ENCODE measurements at regions not wholly inside any gene's neighbourhood (a gene's known extent, or its start where the extent isn't known, plus 50 kb on each side); places are given as distances from the start of the nearest gene placed in this dataset.

DNA sequence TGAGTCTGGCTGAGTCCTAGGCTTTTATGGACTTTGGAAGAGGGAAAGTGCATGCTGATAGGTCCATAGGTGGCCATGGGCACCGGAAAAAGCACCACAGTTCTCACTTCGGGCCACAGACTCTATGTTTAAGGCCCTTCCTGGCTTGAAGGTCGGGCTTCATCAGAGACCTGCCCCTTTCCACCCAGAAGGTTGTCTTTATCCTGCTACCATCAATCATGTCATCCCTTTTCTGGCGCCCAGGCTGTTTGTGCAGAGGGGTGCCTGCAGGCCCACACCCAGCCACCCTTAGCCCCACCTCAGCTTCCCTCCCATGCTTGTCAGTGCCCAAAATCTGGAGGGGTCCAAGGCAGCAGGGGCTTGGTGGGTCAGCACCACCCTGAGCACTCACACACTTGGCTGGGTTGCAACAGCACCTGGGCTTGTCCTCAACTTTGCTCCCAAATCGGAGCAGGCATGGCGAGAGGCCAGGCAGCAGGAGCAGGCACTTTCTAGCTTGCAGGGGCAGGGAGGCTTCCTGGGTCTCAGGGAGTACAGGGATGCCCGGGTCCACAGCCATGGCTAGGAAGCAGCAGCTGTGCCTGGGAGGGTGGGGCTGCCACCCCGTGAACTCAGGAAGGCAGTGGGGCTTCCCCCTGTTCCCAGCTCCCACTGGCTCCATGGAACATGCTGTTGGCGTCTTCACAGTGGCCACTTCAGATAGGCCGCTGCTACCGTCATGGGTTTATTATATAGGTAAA lies 63.8 kb upstream of the TOM1L1 start:
- no peaks in the 10 kb centered on the region for H3K79me2 ChIP-seq (ENCODE audit: low read depth)
- Mint-ChIP-seq H3K9me3 (no peaks in the 10 kb centered on the region), H3K4me1 (peaks cover 7% of the 10 kb centered on the region), H3K27me3 (ENCODE audit: insufficient read depth, low read depth) (no peaks in the 10 kb centered on the region), H3K27ac (no peak overlapping the region), H3K36me3 (no peaks in the 10 kb centered on the region), H3K4me3 (no peak overlapping the region)
- no peak for DNase-seq (ENCODE audit: low spot score)
- H2AFZ ChIP-seq (replicated peaks) = no peak overlapping the region
- H3K36me3 ChIP-seq = no peaks in the 10 kb centered on the region
- H3K9ac ChIP-seq = no peak overlapping the region
- no peaks in the 10 kb centered on the region for H3F3A ChIP-seq (ENCODE audit: low read depth)
- H3K4me2 ChIP-seq = no peak overlapping the region
- H3K4me3 ChIP-seq = no peak overlapping the region
- no peaks in the 10 kb centered on the region for H3K9me3 ChIP-seq (ENCODE audit: low read depth)
- TF ChIP-seq, protein P1, sequence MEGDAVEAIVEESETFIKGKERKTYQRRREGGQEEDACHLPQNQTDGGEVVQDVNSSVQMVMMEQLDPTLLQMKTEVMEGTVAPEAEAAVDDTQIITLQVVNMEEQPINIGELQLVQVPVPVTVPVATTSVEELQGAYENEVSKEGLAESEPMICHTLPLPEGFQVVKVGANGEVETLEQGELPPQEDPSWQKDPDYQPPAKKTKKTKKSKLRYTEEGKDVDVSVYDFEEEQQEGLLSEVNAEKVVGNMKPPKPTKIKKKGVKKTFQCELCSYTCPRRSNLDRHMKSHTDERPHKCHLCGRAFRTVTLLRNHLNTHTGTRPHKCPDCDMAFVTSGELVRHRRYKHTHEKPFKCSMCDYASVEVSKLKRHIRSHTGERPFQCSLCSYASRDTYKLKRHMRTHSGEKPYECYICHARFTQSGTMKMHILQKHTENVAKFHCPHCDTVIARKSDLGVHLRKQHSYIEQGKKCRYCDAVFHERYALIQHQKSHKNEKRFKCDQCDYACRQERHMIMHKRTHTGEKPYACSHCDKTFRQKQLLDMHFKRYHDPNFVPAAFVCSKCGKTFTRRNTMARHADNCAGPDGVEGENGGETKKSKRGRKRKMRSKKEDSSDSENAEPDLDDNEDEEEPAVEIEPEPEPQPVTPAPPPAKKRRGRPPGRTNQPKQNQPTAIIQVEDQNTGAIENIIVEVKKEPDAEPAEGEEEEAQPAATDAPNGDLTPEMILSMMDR (IDR thresholded peaks at IDR 0.05) = no peak
- TF ChIP-seq EZH2phosphoT487 (IDR thresholded peaks at IDR 0.05) (no peak), EZH2 (IDR thresholded peaks at IDR 0.05) (no peak)
- H3K27ac ChIP-seq = no peak overlapping the region
- H3K27me3 ChIP-seq = no peaks in the 10 kb centered on the region
- H3K4me1 ChIP-seq = no peaks in the 10 kb centered on the region
- H4K20me1 ChIP-seq (ENCODE audit: low read depth) = no peaks in the 10 kb centered on the region

DNA sequence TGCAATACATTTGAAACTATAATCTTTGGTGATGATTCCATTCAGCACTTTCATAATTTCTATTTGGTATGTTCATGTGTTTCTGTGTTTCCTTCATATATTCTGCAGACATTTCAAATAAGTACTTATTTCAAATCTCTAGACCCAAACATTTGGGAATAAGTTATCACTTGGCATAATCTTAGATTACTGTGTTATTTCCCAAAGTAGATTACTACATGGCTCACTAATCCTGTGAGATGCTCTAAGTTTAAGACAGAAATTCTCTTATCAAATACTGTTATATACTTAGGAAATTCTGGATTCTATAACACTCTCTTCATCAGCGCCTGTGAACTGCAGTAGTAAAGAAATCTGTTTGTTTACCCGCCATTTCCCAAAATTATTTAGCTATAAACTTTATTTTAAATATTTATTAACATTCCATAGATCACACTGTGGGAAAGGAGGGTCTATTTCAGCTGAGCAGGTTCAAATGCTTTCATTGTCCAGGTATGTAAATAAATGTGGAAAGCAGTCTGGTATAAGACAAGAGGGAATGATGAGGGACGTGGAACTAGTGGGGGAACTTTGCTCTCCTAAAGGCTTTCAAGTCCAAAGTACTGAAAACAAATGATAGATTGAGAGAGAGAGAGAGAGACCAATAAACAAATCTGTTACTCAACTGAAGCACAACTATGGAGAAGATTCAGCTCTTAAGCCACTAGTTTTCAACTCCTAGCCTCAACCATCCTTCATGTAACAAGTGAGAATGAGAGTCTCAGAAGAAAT lies 61.8 kb upstream of the TOM1L1 start:
- Histone ChIP-seq H3K79me2 (ENCODE audit: low read depth) (no peaks in the 10 kb centered on the region), H3K27me3 (no peaks in the 10 kb centered on the region), H3K9me3 (ENCODE audit: low read depth) (no peaks in the 10 kb centered on the region), H3F3A (ENCODE audit: low read depth) (no peaks in the 10 kb centered on the region), H3K27ac (no peak overlapping the region), H3K4me1 (no peaks in the 10 kb centered on the region), H3K4me3 (no peak overlapping the region), H3K9ac (no peak overlapping the region), H3K36me3 (no peaks in the 10 kb centered on the region), H2AFZ (replicated peaks) (no peak overlapping the region), H3K4me2 (no peak overlapping the region), H4K20me1 (ENCODE audit: low read depth) (no peaks in the 10 kb centered on the region)
- H3K4me3 Mint-ChIP-seq = no peak overlapping the region
- no peak overlapping the region for H3K27ac Mint-ChIP-seq
- no peaks in the 10 kb centered on the region for H3K9me3 Mint-ChIP-seq
- no peak for DNase-seq (ENCODE audit: low spot score)
- no peaks in the 10 kb centered on the region for H3K27me3 Mint-ChIP-seq (ENCODE audit: insufficient read depth, low read depth)
- peaks cover 7% of the 10 kb centered on the region for H3K4me1 Mint-ChIP-seq
- H3K36me3 Mint-ChIP-seq = no peaks in the 10 kb centered on the region
- TF ChIP-seq EZH2 (IDR thresholded peaks at IDR 0.05) (no peak), EZH2phosphoT487 (IDR thresholded peaks at IDR 0.05) (no peak)
- TF ChIP-seq, protein P1 (IDR thresholded peaks at IDR 0.05) = no peak

DNA sequence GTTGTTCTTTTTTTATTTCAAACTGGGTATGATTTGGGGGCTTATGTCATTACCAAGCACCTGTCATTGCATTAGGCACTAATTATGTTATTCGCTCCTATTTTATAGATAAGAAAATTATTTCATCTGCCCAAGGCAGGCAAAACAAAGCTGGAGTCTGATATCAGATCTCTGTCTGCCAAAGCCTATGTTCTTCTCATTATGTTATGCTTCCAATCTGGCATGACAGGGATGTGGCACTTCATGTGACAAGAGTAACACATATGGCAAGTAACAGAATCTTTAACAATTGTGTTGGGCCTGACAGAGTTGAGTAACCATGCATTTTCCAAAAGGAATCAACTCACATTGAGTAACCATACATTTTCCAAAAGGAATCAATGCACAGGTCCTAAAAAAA lies 61.2 kb upstream of the TOM1L1 start:
- peaks cover 11% of the 10 kb centered on the region for H3K4me1 Mint-ChIP-seq

More for the DNA sequence above, 61.2 kb upstream of the TOM1L1 start:
- no peak overlapping the region for H3K9ac ChIP-seq
- no peaks in the 10 kb centered on the region for H3F3A ChIP-seq (ENCODE audit: low read depth)
- no peaks in the 10 kb centered on the region for H4K20me1 ChIP-seq (ENCODE audit: low read depth)
- Mint-ChIP-seq H3K4me3 (no peak overlapping the region), H3K9me3 (no peaks in the 10 kb centered on the region), H3K36me3 (no peaks in the 10 kb centered on the region), H3K27ac (no peak overlapping the region), H3K27me3 (ENCODE audit: insufficient read depth, low read depth) (no peaks in the 10 kb centered on the region)
- no peaks in the 10 kb centered on the region for H3K4me1 ChIP-seq
- H3K79me2 ChIP-seq (ENCODE audit: low read depth) = no peaks in the 10 kb centered on the region
- H2AFZ ChIP-seq (replicated peaks) = no peak overlapping the region
- no peak for DNase-seq (ENCODE audit: low spot score)
- TF ChIP-seq EZH2 (IDR thresholded peaks at IDR 0.05) (no peak), EZH2phosphoT487 (IDR thresholded peaks at IDR 0.05) (no peak)
- TF ChIP-seq, protein P1 (IDR thresholded peaks at IDR 0.05) = no peak
- no peaks in the 10 kb centered on the region for H3K36me3 ChIP-seq
- no peak overlapping the region for H3K4me3 ChIP-seq
- no peak overlapping the region for H3K4me2 ChIP-seq
- H3K9me3 ChIP-seq (ENCODE audit: low read depth) = no peaks in the 10 kb centered on the region
- H3K27ac ChIP-seq = no peak overlapping the region
- no peaks in the 10 kb centered on the region for H3K27me3 ChIP-seq

Data from neural progenitor cell (in vitro differentiated cells).